HT1080 (cell line): ENCODE measurements at regions not wholly inside any gene's neighbourhood (a gene's known extent, or its start where the extent isn't known, plus 50 kb on each side); places are given as distances from the start of the nearest gene placed in this dataset.
"Not testable (repeated sequence)": the region's sequence is repeated elsewhere in the genome, so short reads cannot be mapped to it uniquely, and the experiment has no call there.

Experiments
- DNase-seq: peaks from one replicate; pipeline ENCODE4 v3.0.0-alpha.2; 2015; ENCODE audit warnings: low read depth

GRCh38 chr7:50251765-50252164 lies 52.8 kb upstream of the IKZF1 start:
- DNase-seq: no peak

GRCh38 chr7:50246551-50246950 lies 58.0 kb upstream of the IKZF1 start:
- no peak for DNase-seq

- not testable (repeated sequence) for DNase-seq
Observed at GRCh38 chr7:50242111-50242510, 62.4 kb upstream of the IKZF1 start.

GRCh38 chr7:50240699-50241098 lies 63.8 kb upstream of the IKZF1 start:
- DNase-seq: not testable (repeated sequence)

GRCh38 chr7:50229964-50230363 lies 74.6 kb upstream of the IKZF1 start:
- DNase-seq: no peak

- no peak for DNase-seq
Observed at GRCh38 chr7:50228148-50228547, 76.4 kb upstream of the IKZF1 start.

- no peak for DNase-seq
Observed at GRCh38 chr7:50227726-50228125, 76.8 kb upstream of the IKZF1 start.

- no peak for DNase-seq
Observed at GRCh38 chr7:50226669-50227068, 77.8 kb upstream of the IKZF1 start.

- no peak for DNase-seq
Observed at GRCh38 chr7:50226145-50226544, 78.4 kb upstream of the IKZF1 start.

GRCh38 chr7:50221433-50221832 lies 83.1 kb upstream of the IKZF1 start:
- no peak for DNase-seq

GRCh38 chr7:50221028-50221427 lies 83.5 kb upstream of the IKZF1 start:
- DNase-seq: no peak

- no peak for DNase-seq
Observed at GRCh38 chr7:50220273-50220672, 84.2 kb upstream of the IKZF1 start.

- DNase-seq: no peak
Observed at GRCh38 chr7:50217821-50218281, 86.7 kb upstream of the IKZF1 start.

GRCh38 chr7:50217401-50217800 lies 87.1 kb upstream of the IKZF1 start:
- DNase-seq: no peak

- DNase-seq: no peak
Observed at GRCh38 chr7:50216626-50217025, 87.9 kb upstream of the IKZF1 start.

- DNase-seq: no peak
Observed at GRCh38 chr7:50214771-50215170, 89.7 kb upstream of the IKZF1 start.

- no peak for DNase-seq
Observed at GRCh38 chr7:50214126-50214670, 90.3 kb upstream of the IKZF1 start.

GRCh38 chr7:50213622-50214017 lies 90.9 kb upstream of the IKZF1 start:
- DNase-seq: no peak

- DNase-seq: no peak
Observed at GRCh38 chr7:50212666-50213621, 91.6 kb upstream of the IKZF1 start.

GRCh38 chr7:50212016-50212325 lies 92.5 kb upstream of the IKZF1 start:
- no peak for DNase-seq

GRCh38 chr7:50211130-50212015 lies 93.1 kb upstream of the IKZF1 start:
- no peak for DNase-seq

- no peak for DNase-seq
Observed at GRCh38 chr7:50210706-50211115, 93.8 kb upstream of the IKZF1 start.
